ENCODE measurements at regions not wholly inside any gene's neighbourhood (a gene's known extent, or its start where the extent isn't known, plus 50 kb on each side); places are given as distances from the start of the nearest gene placed in this dataset.

DNA sequence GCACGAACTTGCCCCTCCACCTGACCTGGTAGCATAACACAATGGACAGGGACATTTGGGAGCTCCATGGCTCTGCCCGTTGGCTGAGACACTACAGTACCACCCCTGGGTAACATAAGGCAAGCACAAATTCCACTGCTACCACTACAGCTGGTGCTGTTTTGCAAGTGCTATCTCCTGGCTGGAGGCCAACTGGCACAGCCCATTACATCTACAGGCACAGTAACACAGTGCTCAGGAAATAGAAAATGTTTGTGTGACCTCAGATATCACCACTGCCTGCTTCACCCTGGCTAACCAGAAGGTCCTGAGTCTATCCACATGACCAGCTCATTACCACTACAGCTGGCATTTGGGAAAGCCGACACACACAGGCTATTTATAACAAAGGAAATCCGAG lies 631.1 kb upstream of the MBL2 start:
- TF ChIP-seq, protein P1, sequence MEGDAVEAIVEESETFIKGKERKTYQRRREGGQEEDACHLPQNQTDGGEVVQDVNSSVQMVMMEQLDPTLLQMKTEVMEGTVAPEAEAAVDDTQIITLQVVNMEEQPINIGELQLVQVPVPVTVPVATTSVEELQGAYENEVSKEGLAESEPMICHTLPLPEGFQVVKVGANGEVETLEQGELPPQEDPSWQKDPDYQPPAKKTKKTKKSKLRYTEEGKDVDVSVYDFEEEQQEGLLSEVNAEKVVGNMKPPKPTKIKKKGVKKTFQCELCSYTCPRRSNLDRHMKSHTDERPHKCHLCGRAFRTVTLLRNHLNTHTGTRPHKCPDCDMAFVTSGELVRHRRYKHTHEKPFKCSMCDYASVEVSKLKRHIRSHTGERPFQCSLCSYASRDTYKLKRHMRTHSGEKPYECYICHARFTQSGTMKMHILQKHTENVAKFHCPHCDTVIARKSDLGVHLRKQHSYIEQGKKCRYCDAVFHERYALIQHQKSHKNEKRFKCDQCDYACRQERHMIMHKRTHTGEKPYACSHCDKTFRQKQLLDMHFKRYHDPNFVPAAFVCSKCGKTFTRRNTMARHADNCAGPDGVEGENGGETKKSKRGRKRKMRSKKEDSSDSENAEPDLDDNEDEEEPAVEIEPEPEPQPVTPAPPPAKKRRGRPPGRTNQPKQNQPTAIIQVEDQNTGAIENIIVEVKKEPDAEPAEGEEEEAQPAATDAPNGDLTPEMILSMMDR (IDR thresholded peaks at IDR 0.05; ENCODE audit: poor library complexity, severe bottlenecking) = no peak
- TF ChIP-seq EZH2 (IDR thresholded peaks at IDR 0.05; ENCODE audit: borderline replicate concordance, insufficient read depth, low read length, poor library complexity, severe bottlenecking) (no peak), POLR2AphosphoS5 (IDR thresholded peaks at IDR 0.05) (no peak), EP300 (conservative IDR thresholded peaks at IDR 0.05; ENCODE audit: poor library complexity, severe bottlenecking) (no peak), SMC3 (conservative IDR thresholded peaks at IDR 0.05; ENCODE audit: poor library complexity) (no peak), RAD21 (conservative IDR thresholded peaks at IDR 0.05) (no peak), TAF1 (IDR thresholded peaks at IDR 0.05; ENCODE audit: low read depth) (no peak), MXI1 (conservative IDR thresholded peaks at IDR 0.05; ENCODE audit: poor library complexity, severe bottlenecking) (no peak)
- TF ChIP-seq, protein P2, sequence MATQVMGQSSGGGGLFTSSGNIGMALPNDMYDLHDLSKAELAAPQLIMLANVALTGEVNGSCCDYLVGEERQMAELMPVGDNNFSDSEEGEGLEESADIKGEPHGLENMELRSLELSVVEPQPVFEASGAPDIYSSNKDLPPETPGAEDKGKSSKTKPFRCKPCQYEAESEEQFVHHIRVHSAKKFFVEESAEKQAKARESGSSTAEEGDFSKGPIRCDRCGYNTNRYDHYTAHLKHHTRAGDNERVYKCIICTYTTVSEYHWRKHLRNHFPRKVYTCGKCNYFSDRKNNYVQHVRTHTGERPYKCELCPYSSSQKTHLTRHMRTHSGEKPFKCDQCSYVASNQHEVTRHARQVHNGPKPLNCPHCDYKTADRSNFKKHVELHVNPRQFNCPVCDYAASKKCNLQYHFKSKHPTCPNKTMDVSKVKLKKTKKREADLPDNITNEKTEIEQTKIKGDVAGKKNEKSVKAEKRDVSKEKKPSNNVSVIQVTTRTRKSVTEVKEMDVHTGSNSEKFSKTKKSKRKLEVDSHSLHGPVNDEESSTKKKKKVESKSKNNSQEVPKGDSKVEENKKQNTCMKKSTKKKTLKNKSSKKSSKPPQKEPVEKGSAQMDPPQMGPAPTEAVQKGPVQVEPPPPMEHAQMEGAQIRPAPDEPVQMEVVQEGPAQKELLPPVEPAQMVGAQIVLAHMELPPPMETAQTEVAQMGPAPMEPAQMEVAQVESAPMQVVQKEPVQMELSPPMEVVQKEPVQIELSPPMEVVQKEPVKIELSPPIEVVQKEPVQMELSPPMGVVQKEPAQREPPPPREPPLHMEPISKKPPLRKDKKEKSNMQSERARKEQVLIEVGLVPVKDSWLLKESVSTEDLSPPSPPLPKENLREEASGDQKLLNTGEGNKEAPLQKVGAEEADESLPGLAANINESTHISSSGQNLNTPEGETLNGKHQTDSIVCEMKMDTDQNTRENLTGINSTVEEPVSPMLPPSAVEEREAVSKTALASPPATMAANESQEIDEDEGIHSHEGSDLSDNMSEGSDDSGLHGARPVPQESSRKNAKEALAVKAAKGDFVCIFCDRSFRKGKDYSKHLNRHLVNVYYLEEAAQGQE (IDR thresholded peaks at IDR 0.05; ENCODE audit: borderline replicate concordance) = no peak
